ENCODE measurements at regions not wholly inside any gene's neighbourhood (a gene's known extent, or its start where the extent isn't known, plus 50 kb on each side); places are given as distances from the start of the nearest gene placed in this dataset.
"Not testable (repeated sequence)": the region's sequence is repeated elsewhere in the genome, so short reads cannot be mapped to it uniquely, and the experiment has no call there.

DNA sequence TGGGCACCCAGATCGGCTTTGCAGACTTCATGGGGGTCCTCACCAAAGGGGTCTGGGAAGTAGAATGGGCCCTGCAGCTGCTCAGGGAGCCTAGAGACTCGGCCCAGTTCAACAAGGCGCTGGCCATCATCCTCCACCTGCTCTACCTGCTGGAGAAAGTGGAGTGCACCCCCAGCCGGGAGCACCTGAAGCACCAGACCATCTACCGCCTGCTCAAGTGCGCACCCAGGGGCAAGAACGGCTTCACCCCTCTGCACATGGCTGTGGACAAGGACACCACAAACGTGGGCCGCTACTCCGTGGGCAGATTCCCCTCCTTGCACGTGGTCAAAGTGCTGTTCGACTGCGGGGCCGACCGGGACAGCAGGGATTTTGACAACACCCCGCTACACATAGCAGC, 515.0 kb downstream of the TUBA3C start:
- not testable (repeated sequence) for DNase-seq

GRCh38 chr13:18665716-18666115, 515.9 kb downstream of the TUBA3C start:
- DNase-seq = not testable (repeated sequence)

DNA sequence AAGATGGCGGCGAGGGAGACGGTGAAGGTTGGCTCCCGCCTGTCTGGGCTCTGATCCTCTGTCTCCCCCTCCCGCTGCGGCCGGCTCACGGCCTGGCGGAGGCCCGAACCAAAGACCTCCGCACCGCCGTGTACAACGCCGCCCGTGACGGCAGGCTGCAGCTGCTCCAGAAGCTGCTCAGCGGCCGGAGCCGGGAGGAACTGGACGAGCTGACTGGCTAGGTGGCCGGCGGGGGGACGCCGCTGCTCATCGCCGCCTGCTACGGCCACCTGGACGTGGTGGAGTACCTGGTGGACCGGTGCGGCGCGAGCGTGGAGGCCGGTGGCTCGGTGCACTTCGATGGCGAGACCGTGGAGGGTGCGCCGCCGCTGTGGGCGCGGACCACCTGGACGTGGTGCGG, 516.5 kb downstream of the TUBA3C start:
- DNase-seq = not testable (repeated sequence)

- DNase-seq = not testable (repeated sequence)
These were observed 518.4 kb downstream of the TUBA3C start for GRCh38 chr13:18663222-18663621.

DNA sequence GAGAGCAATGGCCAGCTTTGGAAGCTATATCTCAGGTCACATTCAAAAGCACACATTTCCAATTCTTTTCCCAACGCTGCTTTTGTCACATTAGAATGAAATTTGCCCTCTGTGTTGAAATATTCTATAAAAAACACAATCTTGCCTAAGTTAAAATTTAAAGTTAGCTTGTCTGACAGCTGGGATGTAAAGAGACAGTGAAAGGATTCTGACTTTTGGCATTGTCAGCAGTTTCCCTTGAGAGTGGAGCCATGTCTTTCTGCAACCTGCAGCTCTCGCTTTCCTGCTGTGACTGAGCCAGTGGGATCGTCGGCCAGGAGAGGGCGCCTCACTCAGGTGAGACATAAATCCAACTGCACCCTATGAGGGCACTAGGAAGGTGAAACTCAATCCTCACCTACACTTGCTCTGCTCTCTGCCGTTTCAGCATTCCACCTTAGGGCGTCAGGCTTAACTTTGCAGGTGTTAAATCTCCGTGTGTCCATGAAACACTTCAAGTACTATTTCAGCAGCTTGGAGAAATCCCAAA, 537.9 kb downstream of the TUBA3C start:
- DNase-seq = not testable (repeated sequence)

- not testable (repeated sequence) for DNase-seq
These were observed 552.7 kb downstream of the TUBA3C start for GRCh38 chr13:18628928-18629327.

- DNase-seq = no peak
These were observed 553.2 kb downstream of the TUBA3C start for GRCh38 chr13:18628428-18628827.

DNA sequence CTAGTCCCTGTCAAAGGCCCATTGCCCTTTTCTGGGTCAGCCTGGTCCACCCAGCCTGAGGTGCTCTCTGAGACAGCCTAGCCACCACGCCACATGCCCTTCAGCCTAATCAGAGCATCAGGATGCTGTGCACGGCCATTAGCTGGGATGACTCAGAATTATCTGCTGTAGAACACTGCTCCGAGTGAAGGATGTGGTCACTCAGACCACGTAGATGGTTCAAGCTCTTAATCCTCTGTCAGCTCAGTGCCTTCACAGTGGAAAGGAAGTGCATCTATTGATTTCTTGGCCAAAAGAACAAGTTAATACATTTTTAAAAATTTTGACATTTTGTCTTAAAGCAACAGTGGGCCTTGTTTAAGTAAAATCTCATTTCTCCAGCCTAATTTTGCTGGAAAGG, 557.6 kb downstream of the TUBA3C start:
- not testable (repeated sequence) for DNase-seq

GRCh38 chr13:18618442-18618841, 563.2 kb downstream of the TUBA3C start:
- not testable (repeated sequence) for DNase-seq

- not testable (repeated sequence) for DNase-seq
These were observed 571.1 kb downstream of the TUBA3C start for GRCh38 chr13:18610476-18610875.

GRCh38 chr13:18609371-18609770, 572.3 kb downstream of the TUBA3C start:
- not testable (repeated sequence) for DNase-seq

DNA sequence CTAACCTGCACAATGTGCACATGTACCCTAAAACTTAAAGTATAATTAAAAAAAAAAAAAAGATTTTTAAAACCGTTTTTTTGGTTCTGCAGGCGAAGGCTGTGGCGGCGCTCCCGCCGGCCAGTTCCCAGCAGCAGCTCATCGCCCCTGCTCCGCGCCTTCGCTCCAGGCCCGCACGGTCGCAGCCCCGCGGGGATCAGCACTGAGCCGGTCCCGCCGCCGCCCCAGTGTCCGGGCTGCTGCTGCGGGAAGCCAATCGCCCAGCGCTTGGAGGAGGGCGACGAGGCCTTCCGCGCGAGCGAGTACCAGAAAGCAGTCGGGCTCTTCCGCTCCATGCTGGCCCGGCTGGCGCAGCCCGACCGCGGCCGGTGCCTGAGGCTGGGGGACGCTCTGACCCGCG, 572.8 kb downstream of the TUBA3C start:
- not testable (repeated sequence) for DNase-seq

DNA sequence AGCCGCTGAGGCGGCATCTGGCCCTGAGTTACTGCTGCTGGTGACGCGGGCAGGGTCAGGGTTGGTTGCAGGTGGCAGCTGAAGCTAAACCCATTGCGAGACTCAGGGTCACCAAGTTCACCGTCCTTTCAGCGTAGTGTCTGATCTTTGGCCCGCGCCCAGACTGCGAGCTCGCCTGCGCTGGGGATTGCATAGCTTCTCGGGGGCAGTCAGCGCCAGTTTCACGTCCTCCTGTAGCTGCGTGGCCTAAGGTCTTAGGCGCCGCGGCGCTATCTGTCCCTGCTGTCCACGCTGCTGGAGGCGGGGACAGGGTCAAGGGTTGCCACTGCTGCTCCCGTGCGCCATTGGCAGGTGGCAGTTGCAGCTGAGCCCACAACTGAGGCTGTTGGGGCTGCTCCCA, 581.3 kb downstream of the TUBA3C start:
- not testable (repeated sequence) for DNase-seq

- DNase-seq = peak in 1 of 56 donors; percentile 1
These were observed 581.8 kb downstream of the TUBA3C start for GRCh38 chr13:18599791-18600211.

- peak in 5 of 56 donors; percentile 2 to 19 (median 3) for DNase-seq
These were observed 583.1 kb downstream of the TUBA3C start for GRCh38 chr13:18598543-18598942.

DNA sequence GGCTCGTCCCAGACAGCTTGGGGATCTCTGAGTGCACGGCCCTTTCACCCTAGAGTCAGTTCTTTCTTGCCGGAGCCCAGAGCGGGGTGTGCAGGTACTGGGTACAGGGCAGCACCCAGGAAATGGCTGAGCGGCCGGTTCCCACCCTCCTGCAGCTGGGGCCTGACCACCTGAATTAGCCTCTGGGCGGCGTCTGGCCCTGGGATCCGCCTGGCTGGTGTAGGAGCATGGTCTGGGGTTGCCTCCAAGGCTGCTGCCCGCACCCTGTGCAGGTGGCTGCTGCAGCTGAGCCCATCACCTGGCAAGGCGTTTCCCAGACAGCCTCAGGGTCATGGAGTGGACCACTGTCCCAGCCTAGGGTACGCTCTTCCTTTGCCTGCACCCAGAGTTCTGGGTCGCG, 583.7 kb downstream of the TUBA3C start:
- not testable (repeated sequence) for DNase-seq

DNA sequence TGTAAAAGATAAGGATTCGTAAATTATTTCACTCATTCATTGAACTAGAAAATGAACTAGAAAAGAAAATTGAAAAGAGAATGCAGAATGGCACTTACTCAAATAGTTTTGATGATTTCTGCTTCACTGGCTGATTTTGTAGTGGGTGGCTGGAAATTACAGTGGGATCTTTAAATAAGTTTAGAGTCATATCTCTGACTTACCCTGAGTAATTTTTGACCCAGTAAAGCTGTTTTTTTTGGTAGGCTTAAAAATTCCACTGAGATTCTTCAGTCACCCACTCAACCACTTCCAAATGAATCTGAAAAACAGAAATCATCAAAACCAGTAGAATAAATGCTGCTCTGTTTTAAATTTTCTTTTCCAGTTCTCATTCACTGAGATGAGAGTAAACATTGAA, 604.5 kb downstream of the TUBA3C start:
- not testable (repeated sequence) for DNase-seq

DNA sequence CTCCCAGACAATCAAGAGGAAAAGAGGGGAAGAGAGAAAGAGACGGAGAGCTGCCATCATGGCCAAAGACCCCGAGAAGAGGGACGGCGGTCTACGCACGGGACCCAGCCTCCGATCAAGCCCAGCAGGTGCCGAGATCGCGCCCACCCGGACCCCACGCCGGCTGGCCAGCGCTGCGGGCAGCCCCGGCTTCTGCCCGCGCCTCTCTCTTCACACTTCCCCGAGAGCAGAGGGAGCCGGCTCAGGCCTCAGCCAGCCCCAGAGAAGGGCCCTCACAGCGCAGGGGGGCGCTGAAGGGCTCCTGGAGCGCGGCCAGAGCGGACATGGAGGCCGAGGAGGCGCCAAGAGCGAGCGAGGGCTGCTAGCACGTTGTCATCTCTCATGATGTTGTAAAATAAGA, 613.7 kb downstream of the TUBA3C start:
- DNase-seq = not testable (repeated sequence)

All from amygdala (tissue), 56 donors.